ENCODE measurements at regions not wholly inside any gene's neighbourhood (a gene's known extent, or its start where the extent isn't known, plus 50 kb on each side); places are given as distances from the start of the nearest gene placed in this dataset.

GRCh38 chr12:90321369-90321768, 612.7 kb upstream of the ATP2B1 start:
- Histone ChIP-seq H3K27me3 (no peaks in the 10 kb centered on the region), H3K4me1 (no peaks in the 10 kb centered on the region), H3K9me3 (no peaks in the 10 kb centered on the region), H3K36me3 (no peaks in the 10 kb centered on the region), H3K27ac (no peak overlapping the region), H3K4me3 (no peak overlapping the region)
- DNase-seq = no peak
- TF ChIP-seq, protein P1, sequence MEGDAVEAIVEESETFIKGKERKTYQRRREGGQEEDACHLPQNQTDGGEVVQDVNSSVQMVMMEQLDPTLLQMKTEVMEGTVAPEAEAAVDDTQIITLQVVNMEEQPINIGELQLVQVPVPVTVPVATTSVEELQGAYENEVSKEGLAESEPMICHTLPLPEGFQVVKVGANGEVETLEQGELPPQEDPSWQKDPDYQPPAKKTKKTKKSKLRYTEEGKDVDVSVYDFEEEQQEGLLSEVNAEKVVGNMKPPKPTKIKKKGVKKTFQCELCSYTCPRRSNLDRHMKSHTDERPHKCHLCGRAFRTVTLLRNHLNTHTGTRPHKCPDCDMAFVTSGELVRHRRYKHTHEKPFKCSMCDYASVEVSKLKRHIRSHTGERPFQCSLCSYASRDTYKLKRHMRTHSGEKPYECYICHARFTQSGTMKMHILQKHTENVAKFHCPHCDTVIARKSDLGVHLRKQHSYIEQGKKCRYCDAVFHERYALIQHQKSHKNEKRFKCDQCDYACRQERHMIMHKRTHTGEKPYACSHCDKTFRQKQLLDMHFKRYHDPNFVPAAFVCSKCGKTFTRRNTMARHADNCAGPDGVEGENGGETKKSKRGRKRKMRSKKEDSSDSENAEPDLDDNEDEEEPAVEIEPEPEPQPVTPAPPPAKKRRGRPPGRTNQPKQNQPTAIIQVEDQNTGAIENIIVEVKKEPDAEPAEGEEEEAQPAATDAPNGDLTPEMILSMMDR (IDR thresholded peaks at IDR 0.05) = no peak
- no peak for TF ChIP-seq POLR2A (IDR thresholded peaks at IDR 0.05)

- DNase-seq = no peak
- TF ChIP-seq, protein P1 (IDR thresholded peaks at IDR 0.05) = no peak
- TF ChIP-seq POLR2A (IDR thresholded peaks at IDR 0.05) = no peak
- Histone ChIP-seq H3K27ac (no peak overlapping the region), H3K4me1 (no peaks in the 10 kb centered on the region), H3K9me3 (no peaks in the 10 kb centered on the region), H3K27me3 (no peaks in the 10 kb centered on the region), H3K36me3 (no peaks in the 10 kb centered on the region), H3K4me3 (no peak overlapping the region)
Measured at GRCh38 chr12:90311561-90311960, 602.9 kb upstream of the ATP2B1 start.

DNA sequence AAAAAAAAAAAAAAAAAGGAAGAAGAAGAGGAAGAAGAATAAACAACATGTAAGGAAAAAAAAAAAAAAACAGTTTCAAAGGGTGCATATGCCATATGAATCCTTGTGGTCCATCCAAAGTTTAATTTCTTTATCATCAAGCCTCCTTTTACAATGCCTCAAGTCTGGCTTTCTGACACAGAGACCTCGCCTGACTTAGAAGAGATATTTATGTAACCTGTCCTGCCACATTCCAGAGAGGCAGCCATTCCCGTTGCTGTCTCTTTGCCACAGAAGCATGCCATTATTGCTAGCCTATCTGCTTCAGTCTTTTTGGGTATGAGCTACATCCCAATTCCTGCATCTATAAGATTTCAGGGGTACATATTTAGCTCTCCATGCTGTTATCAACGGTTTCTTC, 596.7 kb upstream of the ATP2B1 start:
- TF ChIP-seq, protein P1 (IDR thresholded peaks at IDR 0.05) = no peak
- no peak for TF ChIP-seq POLR2A (IDR thresholded peaks at IDR 0.05)
- H3K4me1 ChIP-seq = no peaks in the 10 kb centered on the region
- no peak for DNase-seq

GRCh38 chr12:90304231-90304630, 595.6 kb upstream of the ATP2B1 start:
- Histone ChIP-seq H3K27me3 (no peaks in the 10 kb centered on the region), H3K36me3 (no peaks in the 10 kb centered on the region), H3K4me1 (no peaks in the 10 kb centered on the region), H3K4me3 (no peak overlapping the region), H3K27ac (no peak overlapping the region), H3K9me3 (no peaks in the 10 kb centered on the region)
- DNase-seq = no peak
- TF ChIP-seq, protein P1 (IDR thresholded peaks at IDR 0.05) = no peak

More for the DNA sequence above, 596.7 kb upstream of the ATP2B1 start:
- no peak overlapping the region for H3K4me3 ChIP-seq
- H3K36me3 ChIP-seq = no peaks in the 10 kb centered on the region
- H3K9me3 ChIP-seq = no peaks in the 10 kb centered on the region
- H3K27me3 ChIP-seq = no peaks in the 10 kb centered on the region
- no peak overlapping the region for H3K27ac ChIP-seq

DNA sequence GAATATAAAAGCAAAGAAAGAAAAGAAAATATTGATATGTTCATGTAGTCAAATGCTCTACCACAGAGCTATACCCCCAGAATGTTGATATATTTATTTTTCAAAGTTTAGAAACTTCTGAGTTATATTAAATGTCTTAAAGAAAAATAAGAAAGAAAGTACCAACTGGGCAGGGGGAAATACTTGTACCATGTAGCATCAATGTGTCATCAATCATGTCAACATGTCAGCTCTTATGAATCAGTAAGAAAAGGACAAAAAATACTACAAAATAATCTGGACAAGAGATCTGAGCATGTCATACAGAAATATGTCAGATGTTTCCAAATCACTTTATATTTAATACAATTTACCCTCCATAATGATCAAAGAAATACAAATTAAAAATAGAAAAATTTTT, 595.1 kb upstream of the ATP2B1 start:
- Histone ChIP-seq H3K27me3 (no peaks in the 10 kb centered on the region), H3K4me1 (no peaks in the 10 kb centered on the region), H3K27ac (no peak overlapping the region), H3K36me3 (no peaks in the 10 kb centered on the region), H3K9me3 (no peaks in the 10 kb centered on the region), H3K4me3 (no peak overlapping the region)
- no peak for DNase-seq
- TF ChIP-seq, protein P1 (IDR thresholded peaks at IDR 0.05) = no peak
- no peak for TF ChIP-seq POLR2A (IDR thresholded peaks at IDR 0.05)

DNA sequence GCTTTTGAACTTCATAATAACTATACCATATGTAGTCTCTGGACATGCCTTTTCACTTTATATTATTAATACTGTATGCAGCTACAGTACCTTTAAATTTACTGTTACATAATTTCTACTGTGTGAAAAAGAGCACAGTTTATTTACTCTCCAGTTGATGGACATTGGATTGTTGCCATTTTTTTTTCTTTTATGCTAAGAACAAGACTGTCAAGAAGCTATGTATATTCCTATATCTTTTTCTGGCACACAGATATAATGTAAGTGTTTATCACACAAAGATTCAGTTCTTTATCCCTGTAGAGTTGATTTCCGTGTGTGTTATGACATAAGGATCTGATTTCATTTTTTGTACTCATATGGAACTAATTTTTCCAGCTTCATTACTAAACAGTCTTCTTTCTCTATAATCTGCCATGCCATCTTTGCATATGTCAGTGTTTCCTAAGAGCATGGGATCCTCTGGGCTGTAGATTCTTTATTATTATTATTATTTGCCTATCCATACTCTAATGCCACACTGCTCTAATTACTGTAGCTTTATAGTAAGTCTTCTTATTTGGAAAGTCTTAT, 593.0 kb upstream of the ATP2B1 start:
- Histone ChIP-seq H3K27me3 (no peaks in the 10 kb centered on the region), H3K27ac (no peak overlapping the region), H3K4me3 (no peak overlapping the region), H3K4me1 (no peaks in the 10 kb centered on the region), H3K9me3 (no peaks in the 10 kb centered on the region), H3K36me3 (no peaks in the 10 kb centered on the region)
- no peak for DNase-seq
- no peak for TF ChIP-seq POLR2A (IDR thresholded peaks at IDR 0.05)
